Tibial artery (tissue), 4 donors: ENCODE measurements at regions not wholly inside any gene's neighbourhood (a gene's known extent, or its start where the extent isn't known, plus 50 kb on each side); places are given as distances from the start of the nearest gene placed in this dataset.

Experiments used
- DNase-seq, 2 donors: peaks; one replicate each; pipeline ENCODE4 v3.0.0-alpha.2; 2019
- H3K27ac ChIP-seq, 2 donors: fragments of 200-600 bp; sonication (generic) in 1 of 2; 1 replicate in 1 of 2; 2 replicates in 1 of 2; pipeline ENCODE4 v1.5.1; 2018 to 2019; ENCODE audit warnings: mild to moderate bottlenecking in 1 of 2
- H3K27me3 ChIP-seq, 2 donors: fragments of 200-600 bp; sonication (generic) in 1 of 2; one replicate each; pipeline versions ENCODE4 v1.5.1 to v1.6.0; 2016 to 2019
- H3K36me3 ChIP-seq, 3 donors: fragments of 200-600 bp; sonication (generic) in 2 of 3; one replicate each; pipeline ENCODE4 v1.5.1; 2016 to 2019; ENCODE audit warnings: mild to moderate bottlenecking in 2 of 3
- H3K4me1 ChIP-seq, 4 donors: fragments of 200-600 bp; sonication (generic) in 2 of 4; 1 replicate in 3 of 4; 2 replicates in 1 of 4; pipeline ENCODE4 v1.5.1; 2016 to 2019
- H3K4me3 ChIP-seq, 2 donors: fragments of 200-600 bp; sonication (generic) in 1 of 2; 1 replicate in 1 of 2; 2 replicates in 1 of 2; pipeline ENCODE4 v1.5.1; 2018 to 2019; ENCODE audit warnings: mild to moderate bottlenecking in 2 of 2
- H3K9me3 ChIP-seq, 3 donors: fragments of 200-600 bp; sonication (generic) in 1 of 3; one replicate each; pipeline ENCODE4 v1.5.1; 2016 to 2019
- CTCF ChIP-seq, 2 experiments: fragments of 200-600 bp in 1 of 2; fragments of 450-650 bp in 1 of 2; IDR thresholded peaks; one replicate each; pipeline ENCODE4 v1.5.1; 2017 to 2019; ENCODE audit warnings: antibody characterized with exemption in 2 of 2, mild to moderate bottlenecking in 1 of 2, moderate library complexity in 1 of 2
- intact Hi-C: fragments of 100-400 bp; cut with DNase I; formaldehyde crosslinking; loops from one replicate; pipeline ENCODE4 v1.15.0; 2023; ENCODE audit warnings: low total_unique reads

- intact Hi-C loops = no loop called here
- DNase-seq = no peak
- no peak for TF ChIP-seq CTCF (IDR thresholded peaks at IDR 0.05)
- H3K36me3 ChIP-seq = peaks cover 0 to 9% (median 4%) of the 10 kb centered on the region in 3 donors
- no peak overlapping the region for H3K27ac ChIP-seq
- H3K4me1 ChIP-seq = no peaks in the 10 kb centered on the region
- H3K4me3 ChIP-seq = no peak overlapping the region
- no peaks in the 10 kb centered on the region for H3K27me3 ChIP-seq
- H3K9me3 ChIP-seq = no peaks in the 10 kb centered on the region
These were observed 93.8 kb upstream of the CLCN4 start for GRCh38 chrX:10062980-10063379.

- intact Hi-C loops = no loop called here
- peaks cover 0 to 16% (median 4%) of the 10 kb centered on the region in 3 donors for H3K36me3 ChIP-seq
- H3K9me3 ChIP-seq = no peaks in the 10 kb centered on the region
- H3K27me3 ChIP-seq = no peaks in the 10 kb centered on the region
- H3K4me3 ChIP-seq = no peak overlapping the region
- no peak for DNase-seq
- H3K27ac ChIP-seq = no peak overlapping the region
- no peaks in the 10 kb centered on the region for H3K4me1 ChIP-seq
- TF ChIP-seq CTCF (IDR thresholded peaks at IDR 0.05) = no peak
These were observed 92.0 kb upstream of the CLCN4 start for GRCh38 chrX:10064736-10065135.

GRCh38 chrX:10070714-10071436 lies 85.9 kb upstream of the CLCN4 start:
- no peak for DNase-seq
- Histone ChIP-seq H3K36me3 (peaks cover 0 to 16% (median 4%) of the 10 kb centered on the region in 3 donors), H3K4me1 (no peaks in the 10 kb centered on the region), H3K4me3 (no peak overlapping the region), H3K9me3 (no peaks in the 10 kb centered on the region), H3K27me3 (no peaks in the 10 kb centered on the region), H3K27ac (no peak overlapping the region)
- intact Hi-C loops = no loop called here
- no peak for TF ChIP-seq CTCF (IDR thresholded peaks at IDR 0.05)

- Histone ChIP-seq H3K4me3 (no peak overlapping the region), H3K27me3 (no peaks in the 10 kb centered on the region), H3K9me3 (no peaks in the 10 kb centered on the region), H3K27ac (no peak overlapping the region), H3K36me3 (peaks cover 0 to 16% (median 4%) of the 10 kb centered on the region in 3 donors), H3K4me1 (no peaks in the 10 kb centered on the region)
- DNase-seq = no peak
- intact Hi-C loops = no loop called here
- no peak for TF ChIP-seq CTCF (IDR thresholded peaks at IDR 0.05)
These were observed 85.2 kb upstream of the CLCN4 start for GRCh38 chrX:10071451-10072144.

GRCh38 chrX:10072786-10073568 lies 83.8 kb upstream of the CLCN4 start:
- no peak for DNase-seq

More at GRCh38 chrX:10072786-10073568, 83.8 kb upstream of the CLCN4 start:
- Histone ChIP-seq H3K27me3 (no peaks in the 10 kb centered on the region), H3K4me3 (no peak overlapping the region), H3K9me3 (no peaks in the 10 kb centered on the region), H3K4me1 (no peaks in the 10 kb centered on the region), H3K36me3 (peaks cover 0 to 7% (median 0%) of the 10 kb centered on the region in 3 donors), H3K27ac (no peak overlapping the region)
- intact Hi-C loops = no loop called here
- TF ChIP-seq CTCF (IDR thresholded peaks at IDR 0.05) = no peak
